HEK293 (cell line): ENCODE measurements at regions not wholly inside any gene's neighbourhood (a gene's known extent, or its start where the extent isn't known, plus 50 kb on each side); places are given as distances from the start of the nearest gene placed in this dataset.

Source experiments
- CTCF ChIA-PET: fragments of 350-600 bp; formaldehyde crosslinking; extraction: SDS; loops from one replicate; lab custom pipeline; 2021; ENCODE audit warnings: antibody characterized with exemption; lab: Yijun Ruan, JAX
- POLR2A ChIA-PET: fragments of 300-600 bp; formaldehyde crosslinking; extraction: SDS; loops from one replicate; lab custom pipeline; 2020; ENCODE audit warnings: antibody characterized with exemption, inconsistent platforms; lab: Yijun Ruan, JAX
- H3K27ac ChIP-seq: fragments of 200-500 bp; sonication (Bioruptor generic); 2 replicates; pipeline ENCODE4 v1.5.1; 2014; ENCODE audit warnings: low read depth, low read length, control low read depth, inconsistent platforms; ENCODE audit errors: extremely low read depth
- H3K36me3 ChIP-seq, 2 experiments: fragments of 200-500 bp in 1 of 2; sonication (Bioruptor generic) in 1 of 2; 1 replicate in 1 of 2; 2 replicates in 1 of 2; pipeline ENCODE4 v1.5.1; 2014 to 2017; ENCODE audit warnings: inconsistent platforms in 2 of 2, low read length in 2 of 2; ENCODE audit not compliant: control insufficient read depth in 2 of 2, insufficient read depth in 1 of 2
- H3K4me1 ChIP-seq: fragments of 200-500 bp; sonication (Bioruptor generic); 2 replicates; pipeline ENCODE4 v1.5.1; 2014; ENCODE audit warnings: mild to moderate bottlenecking, low read length, inconsistent platforms; ENCODE audit not compliant: control insufficient read depth, insufficient read depth
- H3K4me3 ChIP-seq: 2 replicates; pipeline ENCODE4 v1.5.1; 2011; ENCODE audit warnings: low read depth, mild to moderate bottlenecking, control low read depth, low read length, moderate library complexity
- H3K9me3 ChIP-seq: fragments of 200-500 bp; sonication (Bioruptor generic); 2 replicates; pipeline ENCODE4 v1.5.1; 2014; ENCODE audit warnings: low read depth, low read length, inconsistent platforms; ENCODE audit not compliant: control insufficient read depth, insufficient read depth
- GLI2 ChIP-seq: fragments of 450-650 bp; formaldehyde crosslinking; IDR thresholded peaks from 2 replicates; pipeline ENCODE4; 2017; ENCODE audit warnings: missing biosample characterization, missing genetic modification characterization, low read depth, borderline replicate concordance
- GLIS2 ChIP-seq: fragments of 450-650 bp; formaldehyde crosslinking; IDR thresholded peaks from 2 replicates; pipeline ENCODE4 v1.5.1; 2016; ENCODE audit warnings: missing biosample characterization, missing genetic modification characterization
- INSM2 ChIP-seq: fragments of 450-650 bp; formaldehyde crosslinking; IDR thresholded peaks from 2 replicates; pipeline ENCODE4 v1.5.1; 2016; ENCODE audit warnings: missing biosample characterization, missing genetic modification characterization
- REST ChIP-seq: fragments of 450-650 bp; formaldehyde crosslinking; IDR thresholded peaks from 2 replicates; pipeline ENCODE4 v1.5.1; 2016; ENCODE audit warnings: missing biosample characterization, missing genetic modification characterization
- YY1 ChIP-seq: fragments of 450-650 bp; formaldehyde crosslinking; IDR thresholded peaks from 2 replicates; pipeline ENCODE4 v1.5.1; 2018; ENCODE audit warnings: missing biosample characterization, missing genetic modification characterization
- ZBTB6 ChIP-seq: fragments of 450-650 bp; formaldehyde crosslinking; IDR thresholded peaks from 2 replicates; pipeline ENCODE4 v1.5.1; 2017; ENCODE audit warnings: missing biosample characterization, missing genetic modification characterization
- ZFP69B ChIP-seq: fragments of 450-650 bp; formaldehyde crosslinking; IDR thresholded peaks from 2 replicates; pipeline ENCODE4 v1.5.1; 2016; ENCODE audit warnings: missing biosample characterization, missing genetic modification characterization
- ZNF132 ChIP-seq: fragments of 450-650 bp; formaldehyde crosslinking; IDR thresholded peaks from 2 replicates; pipeline ENCODE4 v1.5.1; 2017; ENCODE audit warnings: missing biosample characterization, missing genetic modification characterization, borderline replicate concordance
- ZNF221 ChIP-seq: fragments of 450-650 bp; formaldehyde crosslinking; IDR thresholded peaks from 2 replicates; pipeline ENCODE4 v1.5.1; 2017; ENCODE audit warnings: missing biosample characterization, missing genetic modification characterization, borderline replicate concordance
- ZNF26 ChIP-seq: fragments of 450-650 bp; formaldehyde crosslinking; IDR thresholded peaks from 2 replicates; pipeline ENCODE4 v1.5.1; 2016; ENCODE audit warnings: missing biosample characterization, missing genetic modification characterization
- ZNF280D ChIP-seq: fragments of 450-650 bp; formaldehyde crosslinking; IDR thresholded peaks from 2 replicates; pipeline ENCODE4 v1.5.1; 2016; ENCODE audit warnings: missing biosample characterization, missing genetic modification characterization
- ZNF311 ChIP-seq: fragments of 450-650 bp; formaldehyde crosslinking; IDR thresholded peaks from 2 replicates; pipeline ENCODE4 v1.5.1; 2017; ENCODE audit warnings: missing biosample characterization, missing genetic modification characterization, borderline replicate concordance
- ZNF48 ChIP-seq: fragments of 450-650 bp; formaldehyde crosslinking; IDR thresholded peaks from 2 replicates; pipeline ENCODE4 v1.5.1; 2016; ENCODE audit warnings: missing biosample characterization, missing genetic modification characterization
- ZNF704 ChIP-seq: fragments of 450-650 bp; formaldehyde crosslinking; IDR thresholded peaks from 2 replicates; pipeline ENCODE4 v1.5.1; 2016; ENCODE audit warnings: missing biosample characterization, missing genetic modification characterization

- TF ChIP-seq ZNF48 (tag by site-specific recombination): no peak
- no peak for TF ChIP-seq ZBTB6 (tag by site-specific recombination)
- TF ChIP-seq ZNF704 (tag by site-specific recombination): no peak
- TF ChIP-seq ZNF26 (tag by site-specific recombination): no peak
- no peak for TF ChIP-seq REST (tag by site-specific recombination)
- TF ChIP-seq ZNF280D: no peak
- no peak for TF ChIP-seq ZNF221 (tag by site-specific recombination)
- no peak for TF ChIP-seq YY1 (tag by site-specific recombination)
Measured at GRCh38 chr5:164097749-164098148, 592.3 kb downstream of the MAT2B start (continued).

- POLR2A ChIA-PET: no interaction called here
- Histone ChIP-seq H3K27ac (no peak overlapping the region), H3K4me3 (no peak overlapping the region), H3K9me3 (no peaks in the 10 kb centered on the region), H3K36me3 (no peaks in the 10 kb centered on the region), H3K4me1 (no peaks in the 10 kb centered on the region)
- TF ChIP-seq ZNF311 (tag by site-specific recombination) (no peak), ZFP69B (no peak), ZNF132 (tag by site-specific recombination) (no peak)
- CTCF ChIA-PET: no interaction called here
Measured at GRCh38 chr5:164098531-164098930, 593.1 kb downstream of the MAT2B start.

- H3K4me3 ChIP-seq: no peak overlapping the region
- POLR2A ChIA-PET: no interaction called here
- no peaks in the 10 kb centered on the region for H3K4me1 ChIP-seq
- no peaks in the 10 kb centered on the region for H3K36me3 ChIP-seq
- CTCF ChIA-PET: no interaction called here
- TF ChIP-seq GLI2 (tag by site-specific recombination): no peak
- TF ChIP-seq GLIS2 (tag by site-specific recombination): no peak
- TF ChIP-seq INSM2 (tag by site-specific recombination): no peak
- no peak overlapping the region for H3K27ac ChIP-seq
- no peaks in the 10 kb centered on the region for H3K9me3 ChIP-seq
Measured at GRCh38 chr5:164098979-164099378, 593.6 kb downstream of the MAT2B start.
